ENCODE measurements at regions not wholly inside any gene's neighbourhood (a gene's known extent, or its start where the extent isn't known, plus 50 kb on each side); places are given as distances from the start of the nearest gene placed in this dataset.
A peak's percentile ranks its signal among the peaks of the same experiment; 100 is the strongest.
"Not testable (repeated sequence)": the region's sequence is repeated elsewhere in the genome, so short reads cannot be mapped to it uniquely, and the experiment has no call there.

DNA sequence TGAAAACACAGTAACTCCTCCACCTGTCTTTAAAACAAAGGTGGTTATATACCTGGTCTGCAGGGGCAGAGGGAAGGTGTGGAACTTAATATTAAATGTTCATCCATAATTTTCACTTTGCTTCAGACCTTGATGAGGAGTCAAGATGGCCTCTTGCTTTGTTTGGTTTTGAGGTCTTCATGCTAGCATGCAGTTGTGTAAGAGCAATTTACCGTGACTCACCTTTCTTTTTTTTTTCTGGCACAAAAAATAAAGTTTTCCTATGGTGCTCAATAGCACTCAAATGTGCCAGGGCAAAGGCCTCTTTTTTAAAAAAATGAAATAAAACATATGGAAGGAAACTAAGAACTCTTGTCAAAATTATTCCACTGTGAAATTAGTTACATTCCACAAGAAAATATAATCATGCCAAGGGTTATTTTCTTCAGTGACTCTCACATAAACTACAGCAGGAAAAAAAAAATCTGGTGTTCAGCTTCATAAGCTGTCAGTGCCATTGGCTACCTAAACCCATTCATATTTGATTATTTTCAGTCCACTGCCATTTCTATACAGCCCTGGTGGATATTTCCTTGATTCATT lies 128.2 kb downstream of the SLC7A11 start:
- DNase-seq = peak; percentile 37

DNA sequence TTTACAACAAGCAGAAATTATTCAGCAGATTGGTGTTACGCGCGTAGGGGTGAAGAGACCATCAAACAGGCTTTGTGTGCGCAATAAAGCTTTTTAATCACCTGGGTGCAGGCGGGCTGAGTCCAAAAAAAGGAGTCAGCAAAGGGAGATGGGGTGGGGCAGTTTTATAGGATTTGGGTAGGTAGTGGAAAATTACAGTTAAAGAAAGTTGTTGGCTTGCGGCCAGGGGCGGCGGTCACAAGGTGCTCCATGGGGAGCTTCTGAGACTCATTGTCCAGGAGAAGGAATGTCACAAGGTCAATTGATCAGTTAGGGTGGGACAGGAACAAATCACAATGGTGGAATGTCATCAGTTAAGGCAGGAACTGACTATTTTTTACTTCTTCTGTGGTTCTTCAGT lies 129.3 kb downstream of the SLC7A11 start:
- DNase-seq = not testable (repeated sequence)

DNA sequence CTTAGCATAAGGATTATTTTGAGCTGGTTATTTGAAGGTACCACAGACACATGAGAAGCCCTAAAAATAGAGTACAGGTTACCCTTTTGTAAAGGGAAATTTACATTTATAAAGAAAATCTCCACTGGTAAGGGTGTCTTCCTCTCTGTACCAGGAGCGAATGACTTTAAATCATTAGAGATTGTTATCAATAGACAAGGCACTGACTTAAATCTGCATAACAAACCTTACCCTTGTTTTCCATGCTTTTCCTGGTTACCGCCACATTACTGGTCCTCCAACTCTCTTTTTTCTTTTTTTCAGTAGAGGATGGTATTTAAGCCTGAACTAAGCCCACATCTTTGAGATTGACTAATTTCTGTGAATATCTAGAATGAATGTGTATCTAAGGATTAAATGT lies 129.8 kb downstream of the SLC7A11 start:
- no peak for DNase-seq

DNA sequence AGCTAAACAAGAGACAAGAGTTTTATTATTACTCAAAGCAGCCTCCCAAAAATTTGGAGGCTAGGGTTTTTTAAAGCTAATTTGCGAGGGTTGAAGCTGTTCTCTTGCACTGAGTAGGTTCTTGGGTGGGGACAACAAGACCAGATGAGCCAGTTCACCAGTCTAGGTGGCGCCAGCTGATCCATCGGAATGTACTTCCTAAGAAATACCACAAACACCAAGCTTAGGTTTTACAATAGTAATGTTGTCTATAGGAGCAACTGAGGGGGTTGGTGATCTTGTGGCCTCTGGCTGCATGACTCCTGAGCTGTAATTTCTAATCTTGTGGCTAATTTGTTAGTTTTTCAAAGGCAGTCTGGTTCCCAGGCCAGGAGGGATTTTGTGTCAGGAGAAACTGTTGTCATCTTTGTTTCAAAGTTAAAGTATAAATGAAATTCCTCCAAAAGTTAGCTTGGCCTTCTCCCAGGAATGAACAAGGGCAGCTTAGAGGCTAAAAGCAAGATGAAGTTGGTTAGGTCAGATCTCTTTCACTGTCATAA lies 130.6 kb downstream of the SLC7A11 start:
- DNase-seq = peak; percentile 73

DNA sequence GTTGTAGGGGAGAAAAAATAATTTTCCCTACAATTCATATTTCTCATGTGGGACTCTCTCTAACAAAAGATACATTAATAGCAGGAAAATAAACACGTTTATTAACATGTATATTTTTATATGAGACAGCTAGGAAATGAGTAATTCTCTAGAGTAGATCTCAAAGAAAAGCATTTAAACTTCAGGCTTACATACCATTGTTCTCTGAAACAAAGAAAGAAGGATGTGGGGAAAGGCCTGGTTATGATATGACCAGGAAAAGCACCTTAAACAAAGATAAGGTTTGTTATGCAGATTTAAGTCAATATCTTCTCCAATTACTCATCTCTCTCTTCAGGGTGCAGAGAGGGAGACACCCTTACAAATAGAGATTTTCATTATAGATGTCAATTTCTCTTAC lies 131.3 kb downstream of the SLC7A11 start:
- DNase-seq = peak; percentile 85

DNA sequence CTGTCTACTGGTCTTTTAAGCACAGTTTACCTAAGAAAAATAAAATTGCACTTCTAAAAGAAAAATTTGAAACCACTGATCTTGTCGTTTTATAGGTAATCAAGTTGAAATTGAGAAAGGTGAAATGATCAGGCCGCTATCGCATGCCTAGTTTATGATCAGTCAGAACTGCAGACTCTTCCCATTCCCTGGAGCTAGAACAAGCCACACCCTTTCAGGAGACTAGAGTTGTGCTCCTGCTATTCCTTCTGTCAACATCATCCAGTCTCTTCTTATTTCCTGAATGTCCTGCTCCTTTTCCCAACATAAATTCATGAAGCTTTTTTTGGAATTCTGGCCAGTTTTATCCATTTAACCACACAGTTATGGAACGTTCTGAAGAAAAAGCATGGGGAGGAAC lies 135.1 kb downstream of the SLC7A11 start:
- no peak for DNase-seq

DNA sequence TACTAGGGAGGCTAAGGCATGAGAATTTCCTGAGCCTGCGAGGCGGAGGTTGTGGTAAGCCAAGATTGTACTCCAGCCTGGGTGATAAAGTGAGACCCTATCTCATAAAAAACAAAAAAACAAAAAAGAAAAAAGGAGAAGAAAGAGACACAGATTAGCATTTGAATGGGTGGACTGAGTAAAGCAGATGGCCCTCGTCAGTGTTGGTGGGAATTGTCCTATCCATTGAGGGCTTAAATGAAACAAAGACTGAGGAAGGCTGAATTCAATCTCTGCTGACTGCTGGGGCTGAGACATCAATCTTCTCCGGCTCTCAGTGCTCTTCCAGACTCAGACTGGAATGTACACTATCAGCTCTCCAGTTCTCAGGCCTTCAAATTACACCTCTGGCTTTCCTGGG lies 136.8 kb downstream of the SLC7A11 start:
- no peak for DNase-seq

DNA sequence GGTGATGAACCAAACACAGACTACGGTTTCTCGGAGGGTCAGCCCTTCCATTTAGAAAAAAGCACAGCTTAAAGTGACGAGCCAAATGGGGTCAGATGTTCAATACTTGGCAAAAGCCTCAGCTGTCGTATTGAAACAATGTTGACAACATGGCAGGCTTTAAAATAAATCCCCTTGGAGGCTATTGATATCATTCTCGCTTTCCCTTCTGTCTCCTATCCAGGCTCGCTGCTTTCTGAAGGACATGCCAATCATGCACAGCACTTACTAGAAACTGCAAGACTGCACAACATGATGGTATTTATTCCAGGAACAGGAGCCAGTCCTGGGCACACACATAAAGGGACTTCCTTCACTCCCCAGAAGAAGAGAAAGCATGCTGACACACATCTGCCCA lies 137.9 kb downstream of the SLC7A11 start:
- DNase-seq = no peak

DNA sequence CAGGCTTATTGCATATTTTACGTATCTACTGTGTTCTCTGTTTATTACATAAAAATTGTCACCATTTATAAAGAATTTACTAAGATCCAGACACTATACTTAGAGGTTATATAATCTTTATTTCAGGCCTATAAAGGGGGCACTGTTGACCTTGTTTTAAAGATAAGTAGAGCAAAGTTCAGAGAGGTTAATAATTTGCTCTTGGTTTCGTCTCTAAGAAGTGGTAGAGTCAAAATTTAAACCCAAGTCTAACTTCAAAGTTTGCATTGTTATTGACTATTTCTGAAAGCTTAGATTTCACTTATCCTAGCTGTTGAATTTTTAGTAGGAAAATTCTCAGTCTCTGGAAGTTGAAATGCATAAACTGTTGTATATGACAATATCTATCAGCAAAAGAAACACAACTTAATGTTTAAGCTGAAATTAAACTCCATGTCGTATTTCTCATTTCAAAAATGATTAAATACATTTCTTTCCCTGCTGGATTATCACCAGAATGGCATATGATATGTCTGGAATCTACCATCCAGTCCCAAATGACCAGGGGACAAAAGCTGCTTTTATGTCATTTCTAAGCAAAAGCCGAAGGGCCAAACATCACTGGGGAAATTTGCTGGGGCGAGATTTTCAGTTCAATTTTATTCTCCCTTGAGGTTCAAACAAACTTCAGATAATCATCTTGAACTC lies 138.4 kb downstream of the SLC7A11 start:
- DNase-seq = no peak

DNA sequence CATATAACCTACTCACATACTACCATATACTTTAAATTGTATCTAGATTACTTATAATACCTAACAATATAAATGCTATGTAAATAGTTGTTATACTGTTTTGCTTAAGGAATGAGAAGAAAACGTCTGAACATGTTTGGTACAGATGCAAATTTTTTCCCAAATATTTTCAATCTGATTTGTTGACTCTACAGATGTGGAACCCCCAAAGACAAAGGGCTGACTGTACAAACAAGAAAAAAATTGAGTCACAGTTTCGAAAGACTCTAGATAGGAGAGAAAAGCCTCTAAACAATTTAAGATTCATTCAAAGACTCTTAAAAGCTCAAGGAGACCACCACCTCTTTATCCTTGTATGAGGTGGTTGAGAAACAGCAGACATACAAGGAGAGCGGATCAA lies 142.8 kb downstream of the SLC7A11 start:
- no peak for DNase-seq

DNA sequence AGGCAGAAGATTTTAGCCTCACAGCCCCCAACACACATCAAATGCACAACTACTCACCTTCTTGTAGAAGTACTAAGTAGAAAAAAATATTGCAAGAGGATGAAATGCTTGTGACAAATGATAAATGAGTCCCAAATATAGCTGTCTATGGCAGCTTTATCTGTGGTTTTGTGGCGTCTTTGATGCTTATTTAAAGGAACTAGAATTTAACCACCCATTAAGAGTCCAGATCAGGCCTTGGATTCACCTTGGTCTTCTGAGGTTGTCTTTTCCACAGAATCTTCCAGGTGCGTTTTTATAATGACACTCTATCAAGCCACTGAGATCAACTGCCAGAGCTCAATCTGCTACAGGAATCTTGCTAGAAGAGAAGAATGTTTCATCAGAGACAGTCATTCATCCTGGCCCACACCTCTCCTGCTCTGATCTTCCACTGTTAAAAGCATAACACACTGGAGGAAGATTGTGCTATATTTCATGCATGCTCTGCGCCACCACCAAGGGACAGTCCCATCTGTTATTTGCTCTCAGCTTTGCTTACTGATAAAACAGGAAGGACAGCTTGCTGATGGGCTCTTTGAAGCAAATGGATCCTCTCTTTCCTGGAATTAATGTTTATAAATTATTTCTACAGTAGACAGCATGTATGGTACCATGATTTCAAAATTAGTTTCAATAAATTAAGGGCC lies 144.1 kb downstream of the SLC7A11 start:
- no peak for DNase-seq

DNA sequence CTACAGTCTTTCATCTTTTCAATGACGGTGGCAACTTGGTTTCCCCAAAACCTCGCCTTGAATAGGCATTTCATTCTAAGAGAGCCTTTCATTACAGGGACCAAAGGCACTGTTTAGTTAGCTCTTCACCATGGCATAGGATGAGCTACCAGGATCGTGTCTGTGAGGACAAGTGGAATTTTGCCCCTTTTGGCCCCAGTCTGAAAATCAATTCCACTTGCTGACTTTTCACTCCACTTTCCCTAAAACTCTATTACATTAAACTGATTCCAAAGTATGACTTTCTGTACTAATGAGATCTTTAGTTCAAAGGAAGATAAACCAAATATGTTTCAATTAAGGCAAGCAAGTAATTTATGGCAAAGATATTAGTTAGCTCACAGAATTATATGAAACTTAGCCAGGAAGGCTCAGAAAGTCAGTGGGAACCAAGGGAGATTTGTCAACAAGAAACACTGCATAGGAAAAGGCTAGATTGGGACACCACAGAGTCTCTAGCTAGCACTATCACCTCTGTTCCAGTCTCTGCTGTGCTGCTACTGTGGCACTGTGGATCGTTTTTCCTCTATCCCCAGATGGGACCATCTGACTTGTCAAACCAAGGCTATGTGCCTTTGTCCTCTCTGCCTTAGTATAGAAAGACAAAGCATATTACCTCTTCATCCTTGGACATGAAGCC lies 145.6 kb downstream of the SLC7A11 start:
- DNase-seq = no peak

DNA sequence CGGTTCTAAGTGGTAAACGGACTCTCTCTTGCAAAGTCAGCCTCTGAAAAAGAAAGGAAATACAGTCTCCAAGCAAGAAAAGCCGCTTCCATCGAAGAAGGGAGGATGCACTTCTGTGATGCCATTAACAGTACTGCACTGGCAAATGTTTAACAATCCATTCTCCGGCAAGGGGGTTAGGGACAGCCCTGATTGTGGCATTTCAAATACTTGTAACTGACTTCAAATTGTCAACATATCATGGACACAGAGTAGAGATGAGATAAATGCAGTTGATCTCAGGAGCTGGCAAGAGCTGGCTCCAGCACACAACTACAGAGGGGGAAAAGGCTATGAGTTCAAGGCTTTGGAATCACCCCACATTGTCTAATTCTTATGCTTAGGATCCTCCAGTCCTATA lies 146.8 kb downstream of the SLC7A11 start:
- DNase-seq = no peak

DNA sequence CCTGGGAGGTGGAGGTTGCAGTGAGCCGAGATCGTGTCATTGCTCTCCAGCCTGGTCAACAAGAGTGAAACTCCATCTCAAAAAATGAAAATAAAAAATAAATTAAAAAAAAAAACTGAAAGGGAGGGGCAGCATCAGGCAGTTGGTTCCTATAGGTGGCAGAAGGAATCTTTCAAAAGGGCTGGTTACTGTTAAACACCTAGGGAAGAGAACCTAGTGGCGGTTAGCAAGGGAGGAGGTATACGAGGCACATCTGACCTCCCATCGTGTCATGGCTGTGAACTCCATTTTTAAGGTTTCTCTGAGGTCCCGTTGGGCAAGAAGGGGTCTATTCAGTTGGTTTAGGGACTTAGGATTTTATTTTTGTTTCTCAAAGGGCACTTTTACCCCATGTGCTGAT lies 150.1 kb downstream of the SLC7A11 start:
- no peak for DNase-seq

DNA sequence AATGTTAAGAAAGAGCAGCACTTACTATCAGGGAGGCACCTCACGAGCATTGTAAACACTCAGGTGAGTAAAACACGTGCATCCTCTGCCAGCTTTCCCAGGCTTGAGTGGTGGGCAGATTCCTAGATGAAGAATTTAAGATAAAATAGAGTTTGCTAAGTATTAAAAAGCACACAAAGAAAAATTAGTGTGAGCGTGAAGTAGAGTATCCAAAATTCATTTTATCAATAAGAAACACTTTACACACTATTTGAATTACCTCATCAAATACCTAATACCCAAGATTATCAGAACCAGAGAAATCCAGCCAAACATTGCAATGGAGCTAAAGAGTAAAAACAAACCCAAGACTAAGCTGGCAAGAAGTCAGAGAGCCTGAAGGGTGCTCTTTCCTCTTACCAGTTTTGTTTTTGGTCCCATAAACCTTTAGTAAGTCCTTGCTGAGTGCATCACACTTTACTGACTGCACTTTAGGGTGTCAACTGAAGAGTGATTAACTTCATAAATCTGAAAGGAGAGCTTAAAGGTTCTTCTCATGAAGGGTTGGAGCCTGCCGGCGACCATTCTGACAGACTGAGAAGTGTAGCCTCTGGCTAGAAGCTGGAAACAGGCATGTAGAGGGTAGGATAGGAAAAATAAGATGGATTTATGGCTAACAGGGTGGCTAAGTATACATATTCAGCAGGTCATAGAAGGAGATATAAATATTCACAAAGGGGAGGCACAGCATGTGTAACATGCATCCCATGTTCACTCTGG lies 151.1 kb downstream of the SLC7A11 start:
- DNase-seq = no peak

DNA sequence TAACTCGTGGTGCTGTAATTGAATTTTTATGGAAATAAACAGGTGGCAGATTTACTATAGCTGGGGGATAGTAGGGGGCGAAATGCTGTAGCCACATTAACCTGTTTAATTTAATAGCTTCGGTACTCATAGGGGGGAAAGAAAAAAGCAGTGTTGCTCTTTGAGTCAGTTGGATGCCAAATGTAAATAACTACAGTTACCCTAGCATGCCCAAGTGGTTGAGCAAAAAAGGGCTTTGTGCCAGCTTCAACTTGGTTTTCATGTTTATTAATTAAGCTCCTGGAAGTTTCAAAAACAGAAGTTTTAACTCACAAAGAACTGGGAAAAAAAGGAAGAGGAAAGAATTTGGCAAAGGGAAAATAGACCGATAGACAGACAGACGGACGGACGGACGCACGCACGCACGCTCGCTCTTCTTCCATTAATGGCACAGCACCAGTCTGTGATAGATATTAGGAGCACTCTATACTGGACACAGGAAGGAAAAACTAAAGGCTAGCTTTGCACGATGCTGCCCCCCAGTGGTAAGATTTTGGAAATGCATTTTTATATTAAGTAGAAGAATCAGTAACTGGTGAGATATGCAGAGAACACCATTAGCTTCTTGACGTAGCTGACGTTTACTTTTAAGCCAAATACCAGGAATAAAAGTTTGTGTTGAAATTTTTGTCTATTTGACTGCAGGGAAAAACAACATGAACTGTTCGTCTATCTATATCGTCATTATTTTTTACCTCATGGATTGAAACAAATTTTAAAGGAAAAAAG lies 151.8 kb downstream of the SLC7A11 start:
- DNase-seq = peak; percentile 86

DNA sequence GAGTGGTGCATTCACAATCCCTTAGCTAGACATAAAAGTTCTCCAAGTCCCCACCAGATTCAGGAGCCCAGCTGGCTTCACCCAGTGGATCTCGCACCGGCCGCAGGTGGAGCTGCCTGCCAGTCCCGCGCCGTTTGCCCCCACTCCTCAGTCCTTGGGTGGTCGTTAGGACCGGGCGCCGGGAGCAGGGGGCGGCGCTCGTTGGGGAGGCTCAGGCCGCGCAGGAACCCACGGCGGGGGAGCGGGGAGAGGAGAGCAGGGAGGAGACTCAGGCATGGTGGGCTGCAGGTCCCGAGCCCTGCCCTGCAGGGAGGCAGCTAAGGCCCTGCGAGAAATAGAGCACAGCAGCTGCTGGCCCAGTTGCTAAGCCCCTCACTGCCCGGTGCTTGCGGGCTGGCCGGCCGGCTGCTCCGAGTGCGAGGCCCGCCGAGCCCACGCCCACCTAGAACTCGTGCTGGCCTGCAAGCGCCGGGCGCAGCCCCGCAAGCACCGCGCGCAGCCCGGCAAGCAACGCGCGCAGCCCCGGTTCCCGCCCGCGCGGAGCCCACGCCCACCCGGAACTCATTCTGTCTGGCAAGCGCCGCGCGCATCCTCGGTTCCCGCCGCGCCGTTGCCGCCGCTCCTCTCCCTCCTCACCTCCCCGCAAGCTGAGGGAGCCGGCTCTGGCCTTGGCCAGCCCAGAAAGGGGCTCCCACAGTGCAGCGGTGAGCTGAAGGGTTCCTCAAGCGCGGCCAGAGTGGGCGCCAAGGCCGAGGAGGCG lies 153.5 kb downstream of the SLC7A11 start:
- DNase-seq = no peak

DNA sequence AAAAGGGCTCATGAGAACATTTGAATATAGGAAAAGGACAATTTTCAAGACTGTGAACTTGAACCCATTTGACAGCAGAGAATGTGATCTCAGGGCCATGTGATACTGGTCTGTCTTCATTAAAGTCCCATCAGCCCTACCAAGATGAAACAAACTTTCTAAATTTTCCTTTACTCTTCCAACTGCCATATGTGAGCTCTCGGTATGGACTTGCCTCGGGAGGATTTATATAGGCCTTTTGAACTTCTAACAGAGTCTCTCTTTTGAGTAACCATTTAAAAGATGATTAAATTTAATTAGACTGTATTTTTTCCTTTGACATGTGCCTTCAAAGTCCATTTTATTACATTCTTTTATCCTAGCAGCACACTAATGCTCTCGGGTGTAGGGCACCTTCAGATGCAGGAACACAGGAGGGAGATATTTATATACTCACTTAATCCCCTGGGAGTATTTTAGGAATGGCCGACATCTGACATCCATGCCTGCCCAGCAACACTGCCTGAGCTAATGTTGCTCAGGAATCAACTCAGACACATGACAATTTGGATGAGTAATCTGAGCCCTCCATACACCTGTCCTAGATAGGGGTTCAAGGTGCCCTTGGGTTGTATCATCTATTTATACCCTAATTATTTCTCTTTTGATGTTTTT lies 155.0 kb downstream of the SLC7A11 start:
- no peak for DNase-seq

DNA sequence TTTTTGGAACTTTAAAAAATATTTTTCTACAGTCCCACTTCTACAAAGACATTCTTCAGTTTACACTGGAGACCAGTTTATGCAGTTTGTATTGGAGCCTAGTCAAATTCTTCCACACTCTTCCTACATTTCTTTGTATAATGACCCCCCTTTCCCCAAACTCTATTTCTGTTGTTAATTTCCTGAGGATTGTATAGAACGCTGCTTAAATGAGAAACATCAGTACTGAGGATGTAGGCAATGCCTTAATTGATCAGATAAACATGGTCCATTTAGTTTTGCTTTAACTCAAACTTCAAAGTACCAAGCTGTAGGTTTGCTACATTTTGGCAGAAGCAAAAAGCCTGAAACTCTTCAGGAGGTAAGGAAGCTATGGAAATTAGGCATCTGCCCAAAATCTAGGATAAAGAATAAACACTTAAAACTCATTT lies 155.5 kb downstream of the SLC7A11 start:
- no peak for DNase-seq

DNA sequence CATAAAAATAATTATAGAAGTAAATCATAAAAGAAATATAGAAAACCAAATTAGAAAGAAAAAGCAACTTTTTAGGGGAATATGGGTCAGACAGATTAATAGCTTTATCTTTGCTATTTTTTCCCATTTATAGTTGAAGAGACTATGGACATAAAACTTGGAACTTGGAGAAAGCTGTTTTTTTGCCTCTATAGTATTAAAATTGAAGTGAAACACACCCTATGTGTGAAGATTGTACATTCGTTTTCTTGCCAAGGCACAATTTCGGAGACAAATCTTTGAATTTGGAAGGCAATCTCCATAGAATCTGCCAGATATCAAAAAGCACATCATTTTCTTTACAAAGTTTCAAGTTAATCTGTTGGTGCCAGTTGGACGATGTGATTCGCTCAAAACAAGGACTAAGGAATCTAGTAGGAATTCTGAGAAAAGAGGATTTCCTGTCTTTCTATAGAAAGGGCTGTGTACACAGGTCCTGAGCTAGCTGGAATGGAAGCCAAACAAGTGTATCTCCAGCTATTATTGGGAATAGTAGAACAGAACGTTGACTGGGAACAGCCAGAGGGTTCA lies 156.3 kb downstream of the SLC7A11 start:
- DNase-seq = peak; percentile 47

All from dermis blood vessel endothelial cell (primary cell).